Adrenal gland (tissue), 5 donors: ENCODE measurements at regions not wholly inside any gene's neighbourhood (a gene's known extent, or its start where the extent isn't known, plus 50 kb on each side); places are given as distances from the start of the nearest gene placed in this dataset.

Experiments used
- POLR2A ChIP-seq, 2 donors: fragments of 450-650 bp; IDR thresholded peaks; one replicate each; pipeline ENCODE4 v1.6.1; 2017; ENCODE audit warnings: antibody characterized with exemption in 2 of 2, mild to moderate bottlenecking in 2 of 2, moderate library complexity in 1 of 2
- TF ChIP-seq, protein P1 (sequence below), 6 experiments: fragments of 450-650 bp in 4 of 6; fragments of 200-600 bp in 2 of 6; sonication (generic) in 1 of 6; IDR thresholded peaks; 1 replicate in 5 of 6; 2 replicates in 1 of 6; pipeline versions ENCODE4 v1.5.1 to v1.8.0; 2016 to 2021; ENCODE audit warnings: antibody characterized with exemption in 6 of 6, mild to moderate bottlenecking in 2 of 6, moderate library complexity in 1 of 6
- donor health status: DM: no; HTN: no; CAD: no.

DNA sequence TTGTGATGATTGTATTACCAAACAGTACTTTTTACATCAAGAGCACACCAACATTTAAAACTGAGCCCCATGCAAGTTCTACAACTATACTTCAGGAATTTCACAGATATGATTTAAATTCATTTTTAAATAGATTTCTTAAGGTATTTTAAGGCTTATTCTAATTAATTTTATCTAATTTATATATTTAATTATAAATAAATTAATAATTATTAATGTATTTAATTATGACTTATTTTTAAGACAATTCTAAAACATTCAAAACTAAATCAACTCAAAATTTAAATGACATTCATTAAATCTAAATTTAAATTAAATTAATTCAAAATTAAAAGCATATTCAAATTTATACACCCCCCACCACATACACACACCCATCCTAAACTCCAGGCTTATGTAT, 299.2 kb downstream of the NFIB start:
- TF ChIP-seq, protein P1, sequence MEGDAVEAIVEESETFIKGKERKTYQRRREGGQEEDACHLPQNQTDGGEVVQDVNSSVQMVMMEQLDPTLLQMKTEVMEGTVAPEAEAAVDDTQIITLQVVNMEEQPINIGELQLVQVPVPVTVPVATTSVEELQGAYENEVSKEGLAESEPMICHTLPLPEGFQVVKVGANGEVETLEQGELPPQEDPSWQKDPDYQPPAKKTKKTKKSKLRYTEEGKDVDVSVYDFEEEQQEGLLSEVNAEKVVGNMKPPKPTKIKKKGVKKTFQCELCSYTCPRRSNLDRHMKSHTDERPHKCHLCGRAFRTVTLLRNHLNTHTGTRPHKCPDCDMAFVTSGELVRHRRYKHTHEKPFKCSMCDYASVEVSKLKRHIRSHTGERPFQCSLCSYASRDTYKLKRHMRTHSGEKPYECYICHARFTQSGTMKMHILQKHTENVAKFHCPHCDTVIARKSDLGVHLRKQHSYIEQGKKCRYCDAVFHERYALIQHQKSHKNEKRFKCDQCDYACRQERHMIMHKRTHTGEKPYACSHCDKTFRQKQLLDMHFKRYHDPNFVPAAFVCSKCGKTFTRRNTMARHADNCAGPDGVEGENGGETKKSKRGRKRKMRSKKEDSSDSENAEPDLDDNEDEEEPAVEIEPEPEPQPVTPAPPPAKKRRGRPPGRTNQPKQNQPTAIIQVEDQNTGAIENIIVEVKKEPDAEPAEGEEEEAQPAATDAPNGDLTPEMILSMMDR (IDR thresholded peaks at IDR 0.05), result no peak
- no peak for TF ChIP-seq POLR2A (IDR thresholded peaks at IDR 0.05)
